Upper lobe of left lung (tissue), 6 donors: ENCODE measurements at regions not wholly inside any gene's neighbourhood (a gene's known extent, or its start where the extent isn't known, plus 50 kb on each side); places are given as distances from the start of the nearest gene placed in this dataset.

Experiments
- ATAC-seq, 2 donors: fragments of 200-7000 bp; cut with Tn5 transposase; one replicate each; pipeline ENCODE4 v1.9.1; 2022; ENCODE audit warnings: mild to moderate bottlenecking in 2 of 2, moderate library complexity in 2 of 2; ENCODE audit not compliant: low FRiP score in 2 of 2
- DNase-seq, 2 donors: peaks; one replicate each; pipeline ENCODE4 v3.0.0-alpha.2; 2019 to 2020
- H3K27ac ChIP-seq, 4 donors: fragments of 200-600 bp; sonication (generic); one replicate each; pipeline ENCODE4 v1.5.1; 2016 to 2019
- H3K27me3 ChIP-seq, 4 donors: fragments of 200-600 bp; sonication (generic); one replicate each; pipeline ENCODE4 v1.5.1; 2017 to 2019
- H3K36me3 ChIP-seq, 4 donors: fragments of 200-600 bp; sonication (generic); one replicate each; pipeline ENCODE4 v1.5.1; 2016 to 2019
- H3K4me1 ChIP-seq, 4 donors: fragments of 200-600 bp; sonication (generic); one replicate each; pipeline ENCODE4 v1.5.1; 2018 to 2019
- H3K4me3 ChIP-seq, 4 donors: fragments of 200-600 bp; sonication (generic); one replicate each; pipeline ENCODE4 v1.5.1; 2017 to 2019; ENCODE audit warnings: mild to moderate bottlenecking in 2 of 4, moderate library complexity in 1 of 4
- H3K9me3 ChIP-seq, 4 donors: fragments of 200-600 bp; sonication (generic); one replicate each; pipeline ENCODE4 v1.5.1; 2018 to 2019
- CTCF ChIP-seq, 6 experiments: fragments of 450-650 bp in 4 of 6; fragments of 200-600 bp in 2 of 6; sonication (generic) in 2 of 6; IDR thresholded peaks; one replicate each; pipeline ENCODE4 v1.5.1; 2016 to 2019; ENCODE audit warnings: antibody characterized with exemption in 6 of 6
- EP300 ChIP-seq, 4 donors: sonication (generic); formaldehyde crosslinking; IDR thresholded peaks; one replicate each; pipeline ENCODE4 v1.5.1; 2017; ENCODE audit warnings: antibody characterized with exemption in 4 of 4, control low read depth in 2 of 4
- POLR2A ChIP-seq, 4 donors: fragments of 450-650 bp; IDR thresholded peaks; one replicate each; pipeline ENCODE4 v1.5.1; 2016 to 2017; ENCODE audit warnings: antibody characterized with exemption in 4 of 4, mild to moderate bottlenecking in 2 of 4
- POLR2AphosphoS5 ChIP-seq, 2 donors: sonication (generic); formaldehyde crosslinking; IDR thresholded peaks; one replicate each; pipeline ENCODE4 v1.5.1; 2017; ENCODE audit warnings: antibody characterized with exemption in 2 of 2
- WGBS, 2 donors: methylation state at CpG; one replicate each; pipeline ENCODE4 v1.1.5; 2017 to 2018; 5-methylcytosine and 5-hydroxymethylcytosine counted together
- donor health status: DM: no; HTN: no; CAD: no; lungs with moderate emphysema.
- donor health status: DM: no; HTN: yes; CAD: no; lungs with severe emphysema.

DNA sequence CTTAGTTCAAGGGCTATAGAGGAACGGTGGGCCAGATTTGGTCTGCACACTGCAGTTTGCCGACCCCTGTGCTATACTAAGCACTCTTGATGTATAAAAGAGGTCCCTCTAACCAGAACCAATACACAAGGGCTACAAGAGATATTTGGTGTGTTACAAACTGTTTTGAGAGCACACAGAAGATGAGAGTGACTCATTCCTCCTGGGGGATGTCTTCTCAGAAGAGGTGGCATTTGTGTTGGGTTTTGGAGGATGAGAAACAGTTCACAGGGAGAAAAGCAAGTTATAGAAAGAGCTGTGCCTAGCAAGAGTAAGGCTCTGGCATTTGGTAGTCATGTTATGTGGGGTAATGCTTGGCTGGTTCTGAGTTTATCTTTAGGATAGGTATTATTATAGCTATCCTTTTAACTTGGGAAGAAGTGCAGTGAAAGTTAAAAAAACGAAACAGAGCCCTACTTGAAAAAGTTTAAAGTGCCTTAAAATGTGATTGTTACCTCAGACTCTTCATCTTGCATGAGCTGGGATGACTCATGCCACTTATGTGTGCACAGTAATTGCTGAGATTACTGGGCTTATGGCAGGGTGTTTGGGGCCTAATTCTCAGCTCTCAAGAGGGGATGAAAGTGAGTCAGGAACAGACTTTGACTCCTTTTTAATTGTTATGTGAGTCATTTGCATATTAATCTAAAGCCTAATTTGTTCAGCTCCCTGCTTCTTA, 160.4 kb downstream of the KIF20B start:
- peak in 1 of 2 donors; percentile 53 for DNase-seq
- 70 to 74% methylated on average over 3 of the region's 3 CpGs for WGBS, 2 donors
- H3K27ac ChIP-seq = no peak overlapping the region

GRCh38 chr10:89867964-89868363, 166.6 kb downstream of the KIF20B start:
- Histone ChIP-seq H3K9me3 (no peaks in the 10 kb centered on the region), H3K36me3 (no peaks in the 10 kb centered on the region), H3K4me3 (no peak overlapping the region), H3K4me1 (no peaks in the 10 kb centered on the region), H3K27ac (no peak overlapping the region), H3K27me3 (no peaks in the 10 kb centered on the region)
- TF ChIP-seq EP300 (IDR thresholded peaks at IDR 0.05) (no peak), CTCF (IDR thresholded peaks at IDR 0.05) (no peak)
- WGBS, 2 donors = 88 to 93% methylated on average over 2 of the region's 2 CpGs
- DNase-seq = no peak
- no peak for ATAC-seq

More for the DNA sequence above, 160.4 kb downstream of the KIF20B start:
- Histone ChIP-seq H3K4me3 (no peak overlapping the region), H3K4me1 (peaks cover 0 to 10% (median 3%) of the 10 kb centered on the region in 4 donors), H3K36me3 (no peaks in the 10 kb centered on the region), H3K9me3 (no peaks in the 10 kb centered on the region), H3K27me3 (no peaks in the 10 kb centered on the region)
- TF ChIP-seq CTCF (IDR thresholded peaks at IDR 0.05) = no peak
- no peak for TF ChIP-seq POLR2AphosphoS5 (IDR thresholded peaks at IDR 0.05)
- ATAC-seq = peak in 1 of 2 donors; percentile 54

DNA sequence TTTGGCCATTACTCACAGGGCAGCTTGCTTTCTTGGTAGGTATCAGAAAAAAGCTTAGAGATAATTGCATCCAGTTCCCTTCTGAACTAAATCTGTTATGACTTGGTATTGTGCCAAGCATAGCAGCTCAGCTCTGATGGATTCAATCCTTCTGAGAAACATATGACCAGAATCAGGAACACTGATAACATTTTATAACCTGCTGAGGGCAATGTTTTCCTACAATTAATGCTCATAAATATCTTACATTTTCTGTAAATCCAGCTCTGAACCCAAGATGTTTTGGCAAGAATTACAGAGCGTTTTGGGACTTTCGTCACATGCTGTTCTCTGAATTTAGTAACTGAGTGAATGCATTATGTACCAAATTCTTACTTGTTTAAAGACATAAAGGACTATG, 167.8 kb downstream of the KIF20B start:
- Histone ChIP-seq H3K36me3 (no peaks in the 10 kb centered on the region), H3K9me3 (no peaks in the 10 kb centered on the region), H3K27ac (no peak overlapping the region), H3K4me3 (no peak overlapping the region), H3K4me1 (no peaks in the 10 kb centered on the region), H3K27me3 (no peaks in the 10 kb centered on the region)
- TF ChIP-seq EP300 (IDR thresholded peaks at IDR 0.05) (no peak), CTCF (IDR thresholded peaks at IDR 0.05) (no peak), POLR2A (IDR thresholded peaks at IDR 0.05) (no peak), POLR2AphosphoS5 (IDR thresholded peaks at IDR 0.05) (no peak)
- ATAC-seq = no peak
- WGBS, 2 donors = 57 to 69% methylated on average over 2 of the region's 2 CpGs
- no peak for DNase-seq

DNA sequence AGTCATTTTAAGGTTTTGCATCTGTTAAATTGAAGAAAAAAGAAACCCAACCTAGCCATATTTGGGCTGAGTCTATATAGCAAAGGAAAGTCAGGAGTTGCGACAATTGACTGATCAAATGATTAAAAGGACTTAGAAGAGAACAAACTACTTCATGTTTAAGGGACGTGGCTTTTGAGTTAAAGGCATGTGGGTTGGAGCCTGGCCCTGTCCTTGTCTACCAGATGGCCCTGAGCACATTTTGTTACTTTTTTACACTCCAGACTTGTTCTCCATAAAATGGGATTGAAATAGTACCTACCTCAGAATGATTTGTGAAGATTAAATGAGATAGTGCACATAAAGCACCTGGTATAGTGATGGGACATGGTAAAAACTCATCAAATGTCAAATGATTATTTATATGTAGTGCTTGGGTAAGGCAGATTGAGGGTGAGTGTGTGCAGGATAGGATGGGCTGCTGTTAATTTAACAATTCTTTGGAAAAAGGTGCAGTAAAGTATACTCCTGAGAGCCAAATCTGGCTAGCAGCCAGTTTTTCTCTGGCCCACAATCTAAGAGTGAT, 168.3 kb downstream of the KIF20B start:
- ATAC-seq = no peak

More for the DNA sequence above, 168.3 kb downstream of the KIF20B start:
- DNase-seq = no peak
- 55 to 64% methylated on average over 2 of the region's 2 CpGs for WGBS, 2 donors
- H3K27ac ChIP-seq = no peak overlapping the region
- H3K36me3 ChIP-seq = no peaks in the 10 kb centered on the region
- no peaks in the 10 kb centered on the region for H3K27me3 ChIP-seq
- H3K9me3 ChIP-seq = no peaks in the 10 kb centered on the region
- H3K4me3 ChIP-seq = no peak overlapping the region
- no peaks in the 10 kb centered on the region for H3K4me1 ChIP-seq
- TF ChIP-seq CTCF (IDR thresholded peaks at IDR 0.05) (no peak), POLR2AphosphoS5 (IDR thresholded peaks at IDR 0.05) (no peak), EP300 (IDR thresholded peaks at IDR 0.05) (no peak), POLR2A (IDR thresholded peaks at IDR 0.05) (no peak)
